HCT116 (cell line): ENCODE measurements at regions not wholly inside any gene's neighbourhood (a gene's known extent, or its start where the extent isn't known, plus 50 kb on each side); places are given as distances from the start of the nearest gene placed in this dataset.

Source experiments
- ATAC-seq: fragments of 200-7000 bp; cut with Tn5 transposase; 2 replicates; pipeline ENCODE4 v1.9.1; 2020; ENCODE audit warnings: mild to moderate bottlenecking, moderate library complexity
- BruUV-seq: library from RNA; stranded (reverse); fragments of 400-500 nt; replicated peaks from 2 replicates; lab custom pipeline; 2021; lab: Mats Ljungman, UMichigan
- CTCF ChIA-PET: fragments of 300-600 bp; sonication (Branson Sonifier 250); formaldehyde crosslinking; loops from one replicate; lab custom pipeline; 2021; ENCODE audit warnings: antibody characterized with exemption; lab: Charles Lee
- POLR2A ChIA-PET: fragments of 300-600, 350-600 bp; sonication (Branson Sonifier 250); formaldehyde crosslinking; loops from one replicate; lab custom pipeline; 2021; ENCODE audit warnings: antibody characterized with exemption; lab: Charles Lee
- RAD21 ChIA-PET, 2 experiments: fragments of 300-600 bp; sonication (Branson Sonifier 250); formaldehyde crosslinking; loops; one replicate each; lab custom pipeline; 2023; ENCODE audit warnings: low total read pairs in 2 of 2; ENCODE audit not compliant: uncharacterized antibody in 2 of 2, unreplicated experiment in 2 of 2, low non-redundant PET in 1 of 2; lab: Charles Lee
- DNase-seq: peaks from one replicate; pipeline ENCODE4 v3.0.0-alpha.2; 2010; ENCODE audit warnings: low read depth, low spot score
- H2AFZ ChIP-seq: fragments of 200-600 bp; shearing (Covaris generic), sonication (generic); 2 replicates; pipeline ENCODE4 v1.6.1; 2017; ENCODE audit warnings: low read depth, mixed run types, mixed read lengths, antibody characterized with exemption, low read length; ENCODE audit not compliant: poor library complexity, severe bottlenecking
- H3K27ac ChIP-seq: 2 replicates; pipeline ENCODE4 v1.5.1; 2012; ENCODE audit warnings: low read depth, low read length
- H3K27me3 ChIP-seq: fragments of 200-600 bp; sonication (generic); 2 replicates; pipeline ENCODE4 v1.6.1; 2016; ENCODE audit warnings: mixed run types, low read length, mixed read lengths; ENCODE audit not compliant: insufficient read depth
- H3K36me3 ChIP-seq, 2 experiments: fragments of 200-500 bp in 1 of 2; fragments of 200-600 bp in 1 of 2; sonication (Bioruptor generic) in 1 of 2; sonication (generic) in 1 of 2; 2 replicates each; pipeline versions ENCODE4 v1.5.1 to v1.6.1; 2014 to 2016; ENCODE audit warnings: low read length in 2 of 2, inconsistent platforms in 1 of 2, mixed read lengths in 1 of 2, mixed run types in 1 of 2; ENCODE audit not compliant: insufficient read depth in 2 of 2, control insufficient read depth in 1 of 2
- H3K4me1 ChIP-seq, 2 experiments: fragments of 200-600 bp in 1 of 2; sonication (generic) in 1 of 2; 2 replicates each; pipeline versions ENCODE4 v1.5.1 to v1.6.1; 2012 to 2017; ENCODE audit warnings: low read length in 2 of 2, inconsistent platforms in 1 of 2, mild to moderate bottlenecking in 1 of 2, mixed read lengths in 1 of 2, mixed run types in 1 of 2, moderate library complexity in 1 of 2; ENCODE audit not compliant: insufficient read depth in 2 of 2, control insufficient read depth in 1 of 2
- H3K4me2 ChIP-seq: fragments of 200-600 bp; sonication (generic); 2 replicates; pipeline ENCODE4 v1.6.1; 2017; ENCODE audit warnings: mixed run types, low read length, mixed read lengths
- H3K4me3 ChIP-seq, 2 experiments: fragments of 200-600 bp in 1 of 2; sonication (generic) in 1 of 2; replicated peaks in 1 of 2; 2 replicates each; pipeline ENCODE4 v1.5.1; 2011 to 2016; ENCODE audit warnings: low read length in 2 of 2, control low read depth in 1 of 2, low read depth in 1 of 2, mild to moderate bottlenecking in 1 of 2, mixed read lengths in 1 of 2, mixed run types in 1 of 2
- H3K79me2 ChIP-seq: fragments of 200-600 bp; sonication (generic); 2 replicates; pipeline ENCODE4 v1.6.1; 2017; ENCODE audit warnings: mild to moderate bottlenecking, mixed run types, low read length, moderate library complexity, mixed read lengths; ENCODE audit not compliant: insufficient read depth
- H3K9ac ChIP-seq: fragments of 200-600 bp; sonication (generic); 2 replicates; pipeline ENCODE4 v1.6.1; 2016; ENCODE audit warnings: low read length, mixed read lengths
- H3K9me2 ChIP-seq: fragments of 200-600 bp; sonication (generic), shearing (Covaris generic); 2 replicates; pipeline ENCODE4 v1.6.1; 2017; ENCODE audit warnings: mixed run types, mild to moderate bottlenecking, moderate library complexity; ENCODE audit not compliant: insufficient read depth
- H3K9me3 ChIP-seq, 2 experiments: fragments of 200-500 bp in 1 of 2; fragments of 200-600 bp in 1 of 2; sonication (Bioruptor generic) in 1 of 2; sonication (generic) in 1 of 2; 2 replicates each; pipeline ENCODE4 v1.6.1; 2014 to 2017; ENCODE audit warnings: low read length in 2 of 2, mixed read lengths in 2 of 2, inconsistent platforms in 1 of 2, low read depth in 1 of 2, mild to moderate bottlenecking in 1 of 2, mixed run types in 1 of 2, moderate library complexity in 1 of 2; ENCODE audit not compliant: control insufficient read depth in 1 of 2, insufficient read depth in 1 of 2
- H4K20me1 ChIP-seq: fragments of 200-600 bp; sonication (generic), shearing (Covaris generic); 2 replicates; pipeline ENCODE4 v1.6.1; 2017; ENCODE audit warnings: mixed run types, mild to moderate bottlenecking, moderate library complexity; ENCODE audit not compliant: insufficient read depth
- ATF3 ChIP-seq: IDR thresholded peaks from 2 replicates; pipeline ENCODE4 v1.6.1; 2012
- CEBPB ChIP-seq: IDR thresholded peaks from 2 replicates; pipeline ENCODE4 v1.6.1; 2012; ENCODE audit warnings: low read depth
- CTCF ChIP-seq, 3 experiments: fragments of 200-600 bp in 1 of 3; sonication (generic) in 1 of 3; IDR thresholded peaks in 2 of 3; conservative IDR thresholded peaks in 1 of 3; 2 replicates each; pipeline ENCODE4 v1.5.1; 2012 to 2017; ENCODE audit warnings: low read depth in 2 of 3, low read length in 2 of 3, antibody characterized with exemption in 1 of 3, borderline replicate concordance in 1 of 3, control low read depth in 1 of 3, mild to moderate bottlenecking in 1 of 3, mixed read lengths in 1 of 3, mixed run types in 1 of 3, moderate library complexity in 1 of 3; ENCODE audit not compliant: insufficient read depth in 1 of 3
- ELF1 ChIP-seq: IDR thresholded peaks from 2 replicates; pipeline ENCODE4 v1.6.1; 2012; ENCODE audit warnings: low read depth, borderline replicate concordance
- JUND ChIP-seq: IDR thresholded peaks from 2 replicates; pipeline ENCODE4 v1.6.1; 2012
- POLR2AphosphoS5 ChIP-seq: IDR thresholded peaks from 2 replicates; pipeline ENCODE4 v1.6.1; 2011; ENCODE audit warnings: mild to moderate bottlenecking, low read depth, low read length, moderate library complexity
- RAD21 ChIP-seq: IDR thresholded peaks from 2 replicates; pipeline ENCODE4 v1.6.1; 2012; ENCODE audit warnings: low read depth, mild to moderate bottlenecking
- REST ChIP-seq: IDR thresholded peaks from 2 replicates; pipeline ENCODE4 v1.6.1; 2012; ENCODE audit warnings: low read depth
- SIN3A ChIP-seq: IDR thresholded peaks from 2 replicates; pipeline ENCODE4 v1.6.1; 2012; ENCODE audit warnings: low read depth
- SRF ChIP-seq: IDR thresholded peaks from 2 replicates; pipeline ENCODE4 v1.6.1; 2012; ENCODE audit warnings: low read depth
- TCF7L2 ChIP-seq: IDR thresholded peaks from 2 replicates; pipeline ENCODE4 v1.7.0; 2011; ENCODE audit warnings: borderline replicate concordance, inconsistent platforms; ENCODE audit not compliant: insufficient read depth, insufficient read length; ENCODE audit errors: extremely low read depth
- ZBTB33 ChIP-seq: IDR thresholded peaks from 2 replicates; pipeline ENCODE4 v1.6.1; 2011; ENCODE audit warnings: mild to moderate bottlenecking, low read length, moderate library complexity; ENCODE audit not compliant: insufficient replicate concordance; ENCODE audit errors: extremely low read depth
- ZFX ChIP-seq: fragments of 450-650 bp; IDR thresholded peaks from 2 replicates; pipeline ENCODE4 v1.6.1; 2017
- ZNF274 ChIP-seq: fragments of 200-500 bp; sonication (Bioruptor generic); IDR thresholded peaks from 2 replicates; pipeline ENCODE4 v1.6.1; 2014; ENCODE audit warnings: mild to moderate bottlenecking, low read depth, low read length, inconsistent platforms
- intact Hi-C: fragments of 100-400 bp; cut with micrococcal nuclease; formaldehyde crosslinking; loops from 2 replicates; pipeline ENCODE4 v1.10.0; 2022

GRCh38 chr6:145087034-145087433, 648.3 kb downstream of the EPM2A start:
- RAD21 ChIA-PET, result no interaction called here

More at GRCh38 chr6:145087034-145087433, 648.3 kb downstream of the EPM2A start:
- Histone ChIP-seq H3K4me3 (no peak overlapping the region), H4K20me1 (no peaks in the 10 kb centered on the region), H3K27ac (no peak overlapping the region), H3K9me2 (0 out of 2 replicates have a peak, but pooled peaks cover 3% of the 10 kb centered on the region), H3K9me3 (no peaks in the 10 kb centered on the region), H3K79me2 (no peaks in the 10 kb centered on the region), H3K4me1 (no peaks in the 10 kb centered on the region), H3K4me2 (no peak overlapping the region), H2AFZ (peak overlapping the region; percentile 69), H3K27me3 (no peaks in the 10 kb centered on the region), H3K36me3 (no peaks in the 10 kb centered on the region), H3K9ac (no peak overlapping the region)
- no peak for TF ChIP-seq ZBTB33
- TF ChIP-seq RAD21, result no peak
- no peak for TF ChIP-seq JUND
- TF ChIP-seq SIN3A, result no peak
- TF ChIP-seq ZNF274, result no peak
- no peak for TF ChIP-seq CEBPB
- TF ChIP-seq POLR2AphosphoS5, result no peak
- TF ChIP-seq ATF3, result no peak
- TF ChIP-seq ZFX, result no peak
- no peak for TF ChIP-seq SRF
- no peak for TF ChIP-seq REST
- no peak for TF ChIP-seq CTCF (IDR thresholded peaks at IDR 0.05 in 2 of 3, conservative IDR thresholded peaks at IDR 0.05 in 1 of 3; ENCODE audit: borderline replicate concordance in 1 of 3, insufficient read depth in 1 of 3, low read depth in 2 of 3, low read length in 2 of 3)
- no peak for TF ChIP-seq ELF1
- TF ChIP-seq TCF7L2, result no peak
- ChIA-PET POLR2A (no interaction called here), CTCF (no interaction called here)
- ATAC-seq (no peak), DNase-seq (no peak)
- intact Hi-C loops, result no loop called here
- no TSS peak for BruUV-seq
